Thyroid gland (tissue), 4 donors: ENCODE measurements at regions not wholly inside any gene's neighbourhood (a gene's known extent, or its start where the extent isn't known, plus 50 kb on each side); places are given as distances from the start of the nearest gene placed in this dataset.

Experiments
- DNase-seq, 2 donors: peaks; one replicate each; pipeline ENCODE4 v3.0.0-alpha.2; 2019
- H3K27ac ChIP-seq, 3 donors: fragments of 200-600 bp; sonication (generic); 1 replicate in 2 of 3; 2 replicates in 1 of 3; pipeline ENCODE4 v1.5.1; 2016 to 2019; ENCODE audit warnings: mild to moderate bottlenecking in 1 of 3, moderate library complexity in 1 of 3
- H3K27me3 ChIP-seq: fragments of 200-600 bp; sonication (generic); one replicate; pipeline ENCODE4 v1.5.1; 2019
- H3K36me3 ChIP-seq, 2 donors: fragments of 200-600 bp; sonication (generic); one replicate each; pipeline ENCODE4 v1.5.1; 2016 to 2019
- H3K4me1 ChIP-seq, 2 donors: fragments of 200-600 bp; sonication (generic); one replicate each; pipeline ENCODE4 v1.5.1; 2017 to 2019
- H3K4me3 ChIP-seq, 3 donors: fragments of 200-600 bp; sonication (generic); replicated peaks in 1 of 3; 1 replicate in 2 of 3; 2 replicates in 1 of 3; pipeline ENCODE4 v1.5.1; 2016; ENCODE audit warnings: mild to moderate bottlenecking in 1 of 3
- H3K9me3 ChIP-seq: fragments of 200-600 bp; sonication (generic); one replicate; pipeline ENCODE4 v1.5.1; 2017
- CTCF ChIP-seq, 6 experiments: fragments of 200-600 bp in 3 of 6; fragments of 450-650 bp in 3 of 6; sonication (generic) in 3 of 6; IDR thresholded peaks; one replicate each; pipeline ENCODE4 v1.5.1; 2016 to 2019; ENCODE audit warnings: antibody characterized with exemption in 6 of 6, mild to moderate bottlenecking in 2 of 6, inconsistent platforms in 1 of 6, moderate library complexity in 1 of 6
- POLR2A ChIP-seq, 2 donors: fragments of 450-650 bp; IDR thresholded peaks; one replicate each; pipeline ENCODE4 v1.6.1; 2017; ENCODE audit warnings: antibody characterized with exemption in 2 of 2, mild to moderate bottlenecking in 2 of 2, moderate library complexity in 1 of 2
- WGBS, 2 donors: methylation state at CpG; one replicate each; pipeline ENCODE4 v1.1.5; 2017; 5-methylcytosine and 5-hydroxymethylcytosine counted together
- intact Hi-C: fragments of 100-400 bp; cut with DNase I; formaldehyde crosslinking; loops from one replicate; pipeline ENCODE4 v1.15.1; 2023

GRCh38 chr13:50156561-50157127, 141.4 kb downstream of the KCNRG start:
- Histone ChIP-seq H3K9me3 (no peaks in the 10 kb centered on the region), H3K4me1 (peaks cover 7 to 12% of the 10 kb centered on the region in 2 donors), H3K27ac (no peak overlapping the region), H3K4me3 (no peak overlapping the region), H3K36me3 (no peaks in the 10 kb centered on the region), H3K27me3 (no peaks in the 10 kb centered on the region)
- intact Hi-C loops, result no loop called here
- TF ChIP-seq CTCF (IDR thresholded peaks at IDR 0.05) (no peak), POLR2A (IDR thresholded peaks at IDR 0.05) (no peak)
- WGBS, 2 donors, result 57% methylated on average over 5 of the region's 5 CpGs
- no peak for DNase-seq

GRCh38 chr13:50158385-50159165, 143.3 kb downstream of the KCNRG start:
- intact Hi-C loops, result no loop called here
- no peak for DNase-seq
- 95 to 97% methylated on average over 4 of the region's 4 CpGs for WGBS, 2 donors

GRCh38 chr13:50159607-50160006, 144.4 kb downstream of the KCNRG start:
- no peak for TF ChIP-seq CTCF (IDR thresholded peaks at IDR 0.05)
- no peak for TF ChIP-seq POLR2A (IDR thresholded peaks at IDR 0.05)
- Histone ChIP-seq H3K4me3 (no peak overlapping the region), H3K4me1 (no peaks in the 10 kb centered on the region), H3K27ac (no peak overlapping the region), H3K36me3 (no peaks in the 10 kb centered on the region), H3K9me3 (no peaks in the 10 kb centered on the region), H3K27me3 (no peaks in the 10 kb centered on the region)
- DNase-seq, result no peak
- WGBS, 2 donors, result 73 to 79% methylated on average over 1 of the region's 1 CpG
- intact Hi-C loops, result no loop called here

More at GRCh38 chr13:50158385-50159165, 143.3 kb downstream of the KCNRG start:
- TF ChIP-seq CTCF (IDR thresholded peaks at IDR 0.05) (no peak), POLR2A (IDR thresholded peaks at IDR 0.05) (no peak)
- Histone ChIP-seq H3K27ac (no peak overlapping the region), H3K27me3 (no peaks in the 10 kb centered on the region), H3K36me3 (no peaks in the 10 kb centered on the region), H3K9me3 (no peaks in the 10 kb centered on the region), H3K4me3 (no peak overlapping the region), H3K4me1 (no peaks in the 10 kb centered on the region)

- DNase-seq, result no peak
- WGBS, 2 donors, result 70 to 71% methylated on average over 2 of the region's 2 CpGs
- H3K27ac ChIP-seq, result no peak overlapping the region
Observed at GRCh38 chr13:50161052-50161451, 145.8 kb downstream of the KCNRG start.

More at GRCh38 chr13:50161052-50161451, 145.8 kb downstream of the KCNRG start:
- no peak overlapping the region for H3K4me3 ChIP-seq
- intact Hi-C loops, result no loop called here
- H3K36me3 ChIP-seq, result no peaks in the 10 kb centered on the region
- no peaks in the 10 kb centered on the region for H3K9me3 ChIP-seq
- no peaks in the 10 kb centered on the region for H3K27me3 ChIP-seq
- TF ChIP-seq CTCF (IDR thresholded peaks at IDR 0.05) (no peak), POLR2A (IDR thresholded peaks at IDR 0.05) (no peak)
- H3K4me1 ChIP-seq, result no peaks in the 10 kb centered on the region
